Ascending aorta (tissue), 2 donors: ENCODE measurements at regions not wholly inside any gene's neighbourhood (a gene's known extent, or its start where the extent isn't known, plus 50 kb on each side); places are given as distances from the start of the nearest gene placed in this dataset.

ENCODE experiments used
- DNase-seq, 2 donors: peaks; one replicate each; pipeline ENCODE4 v3.0.0-alpha.2; 2019; ENCODE audit warnings: low spot score in 2 of 2
- H3K27ac ChIP-seq, 2 donors: fragments of 200-600 bp; sonication (generic); one replicate each; pipeline ENCODE4 v1.5.1; 2016 to 2017; ENCODE audit warnings: mild to moderate bottlenecking in 1 of 2
- H3K27me3 ChIP-seq: fragments of 200-600 bp; sonication (generic); one replicate; pipeline ENCODE4 v1.5.1; 2017
- H3K36me3 ChIP-seq, 2 donors: fragments of 200-600 bp; sonication (generic); one replicate each; pipeline ENCODE4 v1.5.1; 2016
- H3K4me1 ChIP-seq, 2 donors: fragments of 200-600 bp; sonication (generic); one replicate each; pipeline ENCODE4 v1.5.1; 2016 to 2017; ENCODE audit warnings: mild to moderate bottlenecking in 1 of 2
- H3K4me3 ChIP-seq, 2 donors: fragments of 200-600 bp; sonication (generic); one replicate each; pipeline ENCODE4 v1.5.1; 2016 to 2017; ENCODE audit warnings: mild to moderate bottlenecking in 1 of 2
- H3K9me3 ChIP-seq, 2 donors: fragments of 200-600 bp; sonication (generic); one replicate each; pipeline ENCODE4 v1.5.1; 2016
- CTCF ChIP-seq, 3 experiments: fragments of 200-600 bp in 2 of 3; fragments of 450-650 bp in 1 of 3; sonication (generic) in 2 of 3; IDR thresholded peaks; one replicate each; pipeline ENCODE4 v1.5.1; 2016 to 2019; ENCODE audit warnings: antibody characterized with exemption in 3 of 3, mild to moderate bottlenecking in 1 of 3, moderate library complexity in 1 of 3
- intact Hi-C: fragments of 100-400 bp; cut with DNase I; formaldehyde crosslinking; loops from one replicate; pipeline ENCODE4 v1.15.1; 2023

DNA sequence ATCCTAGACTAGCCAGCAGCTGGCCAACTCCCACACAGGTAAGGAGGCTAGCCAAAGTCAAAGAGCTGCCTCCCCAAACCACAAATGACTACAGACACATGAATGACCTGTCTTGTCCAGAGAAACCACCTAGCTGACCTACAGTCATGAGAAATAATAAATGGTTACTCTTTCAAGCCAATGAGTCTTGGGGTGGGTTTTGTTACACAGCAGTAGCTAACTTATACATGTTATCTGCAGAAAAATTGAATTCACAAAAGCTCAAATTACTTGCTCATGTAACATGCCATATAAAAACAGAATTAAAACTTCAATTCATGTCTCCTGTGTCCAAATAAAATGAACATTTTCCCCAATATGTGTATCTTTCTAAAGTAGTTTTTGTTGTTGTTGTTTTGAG lies 307.4 kb upstream of the NR2F2 start:
- Histone ChIP-seq H3K9me3 (no peaks in the 10 kb centered on the region), H3K4me3 (no peak overlapping the region), H3K27me3 (no peaks in the 10 kb centered on the region), H3K27ac (no peak overlapping the region), H3K36me3 (no peaks in the 10 kb centered on the region), H3K4me1 (no peaks in the 10 kb centered on the region)
- intact Hi-C loops: no loop called here
- no peak for DNase-seq
- TF ChIP-seq CTCF (IDR thresholded peaks at IDR 0.05): no peak

GRCh38 chr15:96027501-96027900 lies 303.0 kb upstream of the NR2F2 start:
- Histone ChIP-seq H3K27me3 (no peaks in the 10 kb centered on the region), H3K27ac (no peak overlapping the region), H3K9me3 (no peaks in the 10 kb centered on the region), H3K4me1 (no peaks in the 10 kb centered on the region), H3K4me3 (no peak overlapping the region), H3K36me3 (no peaks in the 10 kb centered on the region)
- intact Hi-C loops: no loop called here
- TF ChIP-seq CTCF (IDR thresholded peaks at IDR 0.05): no peak
- no peak for DNase-seq

DNA sequence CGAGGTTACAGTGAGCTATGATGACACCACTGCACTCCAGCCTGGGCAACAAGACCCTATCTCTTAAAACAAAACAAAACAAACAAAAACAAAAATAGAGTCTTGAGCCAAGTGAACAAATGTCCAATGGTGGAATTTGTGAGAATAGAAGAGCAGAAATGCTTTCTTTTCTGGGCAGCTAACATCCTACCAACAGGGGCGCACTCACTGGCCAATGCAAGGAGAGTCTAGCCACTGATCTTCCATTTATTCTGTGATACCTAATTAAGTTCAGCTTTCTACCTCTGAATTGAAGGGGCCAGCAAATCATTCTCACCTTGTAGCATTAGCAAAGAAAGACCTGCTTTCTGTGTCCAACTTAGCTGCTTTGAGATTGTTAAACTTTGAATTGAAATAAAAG lies 301.9 kb upstream of the NR2F2 start:
- H3K27me3 ChIP-seq: no peaks in the 10 kb centered on the region
- no peaks in the 10 kb centered on the region for H3K4me1 ChIP-seq
- no peaks in the 10 kb centered on the region for H3K36me3 ChIP-seq
- no peak overlapping the region for H3K27ac ChIP-seq
- H3K4me3 ChIP-seq: no peak overlapping the region
- TF ChIP-seq CTCF (IDR thresholded peaks at IDR 0.05): no peak
- intact Hi-C loops: no loop called here
- no peak for DNase-seq
- H3K9me3 ChIP-seq: no peaks in the 10 kb centered on the region

DNA sequence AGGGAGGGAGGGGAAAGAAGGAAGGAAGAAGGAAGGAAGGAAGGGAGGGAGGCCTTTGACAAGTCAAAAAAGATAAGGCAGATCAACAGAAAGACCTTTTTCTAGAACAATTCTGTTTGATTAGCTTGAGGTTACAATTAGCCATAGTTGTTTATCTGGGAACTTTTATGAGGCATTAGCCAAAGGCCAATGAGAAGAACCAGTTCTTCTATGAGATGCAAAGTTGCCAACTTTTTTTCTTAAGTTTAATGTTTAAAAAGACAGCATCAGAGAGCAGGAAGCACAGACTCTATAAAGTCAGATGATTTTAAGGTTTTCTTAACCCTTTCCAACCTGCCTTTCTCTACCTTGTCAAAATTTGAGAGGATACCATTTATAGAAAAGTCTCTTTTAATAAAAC lies 301.3 kb upstream of the NR2F2 start:
- Histone ChIP-seq H3K4me1 (no peaks in the 10 kb centered on the region), H3K27ac (no peak overlapping the region), H3K4me3 (no peak overlapping the region), H3K9me3 (no peaks in the 10 kb centered on the region), H3K27me3 (no peaks in the 10 kb centered on the region), H3K36me3 (no peaks in the 10 kb centered on the region)
- intact Hi-C loops: no loop called here
- DNase-seq: no peak
- TF ChIP-seq CTCF (IDR thresholded peaks at IDR 0.05): no peak

DNA sequence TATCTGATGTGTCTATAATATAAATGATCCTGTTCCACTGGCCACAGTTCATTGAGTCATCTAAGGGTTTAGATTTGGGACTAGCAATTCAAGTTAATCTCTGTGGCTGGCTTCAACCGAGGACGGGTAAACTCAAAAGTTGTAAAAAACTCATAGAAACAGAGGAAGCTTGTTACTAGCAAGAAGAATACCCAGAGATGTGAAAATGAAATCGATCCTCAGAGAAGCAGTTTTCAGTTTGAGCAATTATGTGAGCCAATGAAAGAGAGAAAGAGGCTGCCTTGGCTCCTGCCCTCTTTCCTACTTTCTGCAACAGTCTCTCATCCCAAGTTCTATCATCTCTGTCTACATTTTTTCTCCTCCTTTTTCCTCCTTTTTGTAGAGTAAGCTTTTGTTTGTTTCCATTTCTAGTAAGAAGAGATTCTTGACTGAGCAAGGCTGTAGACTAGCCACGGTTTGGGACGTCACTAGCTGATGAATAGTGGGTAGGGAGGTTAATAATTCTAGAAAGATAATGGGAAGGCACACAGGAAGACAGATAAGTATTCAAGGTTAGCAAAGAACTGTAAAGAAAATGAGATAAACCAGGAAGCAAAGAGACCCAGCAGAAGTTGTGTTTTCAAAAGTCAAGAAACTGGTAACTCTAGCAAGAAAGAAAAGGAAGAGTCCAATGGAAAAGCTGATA lies 298.9 kb upstream of the NR2F2 start:
- DNase-seq: no peak
- Histone ChIP-seq H3K36me3 (no peaks in the 10 kb centered on the region), H3K4me3 (no peak overlapping the region), H3K27ac (no peak overlapping the region), H3K27me3 (no peaks in the 10 kb centered on the region), H3K9me3 (no peaks in the 10 kb centered on the region), H3K4me1 (no peaks in the 10 kb centered on the region)
- no peak for TF ChIP-seq CTCF (IDR thresholded peaks at IDR 0.05)
- intact Hi-C loops: no loop called here

- no peak overlapping the region for H3K4me3 ChIP-seq
- intact Hi-C loops: no loop called here
- no peaks in the 10 kb centered on the region for H3K27me3 ChIP-seq
- no peak for DNase-seq
- H3K36me3 ChIP-seq: no peaks in the 10 kb centered on the region
- no peak for TF ChIP-seq CTCF (IDR thresholded peaks at IDR 0.05)
- H3K27ac ChIP-seq: no peak overlapping the region
- no peaks in the 10 kb centered on the region for H3K9me3 ChIP-seq
- no peaks in the 10 kb centered on the region for H3K4me1 ChIP-seq
These were observed 295.4 kb upstream of the NR2F2 start for GRCh38 chr15:96035091-96035490.
